H1 (cell line): ENCODE measurements at regions not wholly inside any gene's neighbourhood (a gene's known extent, or its start where the extent isn't known, plus 50 kb on each side); places are given as distances from the start of the nearest gene placed in this dataset.

Experiments
- CTCF ChIA-PET: fragments of 300-600 bp; sonication (Branson Sonifier 250); formaldehyde crosslinking; loops from one replicate; lab custom pipeline; 2021; ENCODE audit not compliant: partially characterized antibody; lab: Charles Lee
- POLR2A ChIA-PET: fragments of 300-600 bp; sonication (Branson Sonifier 250); formaldehyde crosslinking; loops from one replicate; lab custom pipeline; 2021; ENCODE audit warnings: inconsistent platforms; ENCODE audit not compliant: partially characterized antibody; lab: Charles Lee
- DNase-seq, 2 experiments: peaks; one replicate each; pipeline versions ENCODE4 v3.0.0 to v3.0.0-alpha.2; 2010 to 2022; ENCODE audit warnings: low spot score in 2 of 2, low read depth in 1 of 2, mixed read lengths in 1 of 2
- FAIRE-seq: peaks from 2 replicates; lab custom pipeline; 2011; peaks lifted over from hg19 to GRCh38; lab: Jason Lieb, UNC
- H2AFZ ChIP-seq: 2 replicates; pipeline ENCODE4 v1.8.1; 2012; ENCODE audit warnings: low read length, inconsistent platforms
- H2AK5ac ChIP-seq: 2 replicates; pipeline ENCODE4 v1.6.1; 2013; ENCODE audit warnings: low read depth, low read length
- H2BK120ac ChIP-seq: replicated peaks from 2 replicates; pipeline ENCODE3; 2013; ENCODE audit warnings: low read depth, low read length, inconsistent platforms
- H2BK12ac ChIP-seq: 2 replicates; pipeline ENCODE4 v1.6.1; 2013; ENCODE audit warnings: low read depth, low read length
- H2BK15ac ChIP-seq: 2 replicates; pipeline ENCODE4 v1.6.1; 2013; ENCODE audit warnings: low read length
- H2BK20ac ChIP-seq: 2 replicates; pipeline ENCODE4 v1.6.1; 2013; ENCODE audit warnings: low read length
- H2BK5ac ChIP-seq: 2 replicates; pipeline ENCODE4 v1.6.1; 2013; ENCODE audit warnings: low read depth, low read length
- H3K14ac ChIP-seq: 2 replicates; pipeline ENCODE4 v1.6.1; 2013; ENCODE audit warnings: inconsistent platforms; ENCODE audit not compliant: insufficient read length
- H3K18ac ChIP-seq: 2 replicates; pipeline ENCODE4 v1.6.1; 2013; ENCODE audit warnings: low read length; ENCODE audit errors: extremely low read depth
- H3K23ac ChIP-seq: 2 replicates; pipeline ENCODE4 v1.6.1; 2013; ENCODE audit warnings: inconsistent platforms; ENCODE audit not compliant: insufficient read length
- H3K23me2 ChIP-seq: 2 replicates; pipeline ENCODE4 v1.6.1; 2013; ENCODE audit warnings: low read depth, low read length
- H3K27ac ChIP-seq: 2 replicates; pipeline ENCODE4 v1.6.1; 2011; ENCODE audit warnings: low read depth, low read length, inconsistent platforms
- H3K27me3 ChIP-seq, 4 experiments: replicated peaks in 1 of 4; 1 replicate in 1 of 4; 2 replicates in 3 of 4; pipeline versions ENCODE4 v1.6.1 to v1.8.1; 2011 to 2013; ENCODE audit warnings: low read length in 3 of 4, mild to moderate bottlenecking in 3 of 4, inconsistent platforms in 2 of 4, mixed read lengths in 2 of 4, moderate library complexity in 1 of 4; ENCODE audit not compliant: control insufficient read depth in 3 of 4, insufficient read depth in 3 of 4; ENCODE audit errors: extremely low read depth in 1 of 4
- H3K36me3 ChIP-seq, 4 experiments: 2 replicates each; pipeline versions ENCODE4 v1.6.1 to v1.8.1; 2011 to 2013; ENCODE audit warnings: mild to moderate bottlenecking in 4 of 4, low read length in 3 of 4, moderate library complexity in 2 of 4, control low read depth in 1 of 4, inconsistent platforms in 1 of 4; ENCODE audit not compliant: insufficient read depth in 4 of 4, control insufficient read depth in 2 of 4
- H3K4ac ChIP-seq: replicated peaks from 2 replicates; pipeline ENCODE3; 2013; ENCODE audit warnings: low read length, low read depth, mixed read lengths, inconsistent platforms; ENCODE audit not compliant: insufficient read length
- H3K4me1 ChIP-seq, 4 experiments: replicated peaks in 1 of 4; 1 replicate in 1 of 4; 2 replicates in 3 of 4; pipeline versions ENCODE4 v1.6.1 to v1.8.1; 2011 to 2013; ENCODE audit warnings: low read length in 3 of 4, inconsistent platforms in 2 of 4, mixed read lengths in 1 of 4; ENCODE audit not compliant: insufficient read depth in 4 of 4, control insufficient read depth in 3 of 4
- H3K4me2 ChIP-seq, 2 experiments: 2 replicates each; pipeline versions ENCODE4 v1.6.1 to v1.8.1; 2011 to 2013; ENCODE audit warnings: low read depth in 2 of 2, low read length in 2 of 2, control low read depth in 1 of 2, inconsistent platforms in 1 of 2, mild to moderate bottlenecking in 1 of 2; ENCODE audit not compliant: insufficient read depth in 1 of 2
- H3K4me3 ChIP-seq, 4 experiments: fragments of 200-600, 300-600 bp in 1 of 4; sonication (generic), shearing (Covaris generic), sonication (Bioruptor Twin) in 1 of 4; 2 replicates each; pipeline versions ENCODE4 v1.5.1 to v1.8.1; 2011 to 2016; ENCODE audit warnings: low read length in 4 of 4, low read depth in 3 of 4, control low read depth in 2 of 4, inconsistent platforms in 2 of 4, mild to moderate bottlenecking in 2 of 4, mixed read lengths in 1 of 4, moderate library complexity in 1 of 4; ENCODE audit not compliant: insufficient read depth in 2 of 4; ENCODE audit errors: extremely low read depth in 1 of 4
- H3K56ac ChIP-seq: replicated peaks from 2 replicates; pipeline ENCODE3; 2013; ENCODE audit warnings: low read depth, mild to moderate bottlenecking, mixed read lengths, low read length, inconsistent platforms; ENCODE audit not compliant: insufficient read length
- H3K79me1 ChIP-seq: 2 replicates; pipeline ENCODE4 v1.6.1; 2013; ENCODE audit warnings: low read depth, low read length, control low read depth
- H3K79me2 ChIP-seq, 2 experiments: 2 replicates each; pipeline versions ENCODE4 v1.6.1 to v1.8.1; 2012 to 2013; ENCODE audit warnings: low read length in 2 of 2, mild to moderate bottlenecking in 2 of 2, inconsistent platforms in 1 of 2; ENCODE audit not compliant: insufficient read depth in 2 of 2, control insufficient read depth in 1 of 2
- H3K9ac ChIP-seq, 4 experiments: replicated peaks in 1 of 4; 1 replicate in 1 of 4; 2 replicates in 3 of 4; pipeline versions ENCODE4 v1.6.1 to v1.8.1; 2011 to 2013; ENCODE audit warnings: low read depth in 3 of 4, low read length in 3 of 4, control low read depth in 2 of 4, mild to moderate bottlenecking in 2 of 4, moderate library complexity in 2 of 4, inconsistent platforms in 1 of 4; ENCODE audit errors: extremely low read depth in 1 of 4
- H3K9me3 ChIP-seq, 2 experiments: 2 replicates each; pipeline versions ENCODE4 v1.6.1 to v1.8.1; 2012 to 2013; ENCODE audit warnings: mild to moderate bottlenecking in 2 of 2, moderate library complexity in 2 of 2, control low read depth in 1 of 2, inconsistent platforms in 1 of 2, low read depth in 1 of 2, low read length in 1 of 2, mixed read lengths in 1 of 2; ENCODE audit not compliant: insufficient read depth in 2 of 2
- H4K20me1 ChIP-seq, 2 experiments: replicated peaks in 1 of 2; 2 replicates each; pipeline versions ENCODE3 to v1.8.1; 2011 to 2013; ENCODE audit warnings: inconsistent platforms in 2 of 2, low read length in 2 of 2, mild to moderate bottlenecking in 1 of 2; ENCODE audit not compliant: insufficient read depth in 2 of 2, control insufficient read depth in 1 of 2
- H4K5ac ChIP-seq: 2 replicates; pipeline ENCODE4 v1.6.1; 2013; ENCODE audit warnings: low read length, low read depth, mixed read lengths, inconsistent platforms; ENCODE audit not compliant: insufficient read length
- H4K8ac ChIP-seq: 2 replicates; pipeline ENCODE4 v1.8.0; 2013; ENCODE audit warnings: mild to moderate bottlenecking, moderate library complexity, low read length, inconsistent platforms; ENCODE audit not compliant: insufficient read depth; ENCODE audit errors: extremely low read depth
- H4K91ac ChIP-seq: replicated peaks from 2 replicates; pipeline ENCODE3; 2013; ENCODE audit warnings: low read length, mixed read lengths, inconsistent platforms; ENCODE audit not compliant: insufficient read length
- CBX8 ChIP-seq: fragments of 300-800, 300-1000 bp; sonication (generic); IDR thresholded peaks from 2 replicates; pipeline ENCODE4 v1.7.1; 2016; ENCODE audit warnings: low read depth, low read length, borderline replicate concordance
- WGBS, 2 experiments: shearing (Covaris generic) in 1 of 2; methylation state at CpG; one replicate each; pipeline versions ENCODE4 v1.1.6 to v1.1.7; 2013 to 2015; ENCODE audit warnings: low lambda C conversion rate in 2 of 2, mixed read lengths in 2 of 2, inconsistent platforms in 1 of 2, low coverage in 1 of 2, missing lambda C conversion rate in 1 of 2; ENCODE audit not compliant: insufficient replicate concordance in 2 of 2, insufficient coverage in 1 of 2, insufficient read length in 1 of 2; ENCODE audit errors: extremely low coverage in 1 of 2, missing lambda C conversion rate in 1 of 2; 5-methylcytosine and 5-hydroxymethylcytosine counted together

GRCh38 chr7:155233311-155234157 lies 64.1 kb upstream of the INSIG1 start:
- Histone ChIP-seq H2BK120ac (no peak overlapping the region), H3K79me2 (no peaks in the 10 kb centered on the region), H2BK5ac (peak overlapping the region; percentile 71), H3K23me2 (no peaks in the 10 kb centered on the region), H3K23ac (no peak overlapping the region), H4K91ac (no peak overlapping the region), H3K18ac (no peak overlapping the region), H2BK15ac (no peak overlapping the region), H3K36me3 (no peaks in the 10 kb centered on the region), H3K4me3 (no peak overlapping the region), H3K9ac (no peak overlapping the region), H2AK5ac (peak overlapping the region; percentile 82), H2AFZ (no peak overlapping the region), H3K27ac (no peak overlapping the region), H3K4me2 (no peak overlapping the region), H3K27me3 (peaks cover 0 to 6% (median 3%) of the 10 kb centered on the region in 4 experiments; a peak in 3 of 7 replicates), H2BK20ac (no peak overlapping the region), H2BK12ac (peak overlapping the region; percentile 68; the same call in 1 of the 2 replicates), H3K4ac (no peak overlapping the region), H3K4me1 (peaks cover 0 to 4% (median 3%) of the 10 kb centered on the region in 4 experiments; a peak in 4 of 7 replicates), H3K9me3 (peaks cover 0 to 6% of the 10 kb centered on the region in 2 experiments; a peak in 1 of 4 replicates), H3K79me1 (no peaks in the 10 kb centered on the region), H3K14ac (no peak overlapping the region), H4K8ac (no peak overlapping the region; the same call in 1 of the 2 replicates), H4K20me1 (no peaks in the 10 kb centered on the region), H3K56ac (no peak overlapping the region), H4K5ac (no peak overlapping the region)
- no peak for DNase-seq
- no peak for FAIRE-seq
- ChIA-PET POLR2A (no interaction called here), CTCF (interaction anchor here (0.8 to 1.2 kb wide), 4 partner anchors 31 to 319 kb away, joined by 3 to 4 read pairs (median 3); no protein-coding TSS in a partner anchor)
- 86% methylated on average over 28 of the region's 28 CpGs; no CpG with 5 or more reads in 1 of the 2 experiments for WGBS, 2 experiments
- TF ChIP-seq CBX8, result no peak
